ENCODE measurements at regions not wholly inside any gene's neighbourhood (a gene's known extent, or its start where the extent isn't known, plus 50 kb on each side); places are given as distances from the start of the nearest gene placed in this dataset.

GRCh38 chr2:49490710-49491109 is 336.4 kb upstream of the FSHR start:
- no peak overlapping the region for H3K27ac ChIP-seq (ENCODE audit: control insufficient read depth, insufficient read depth)
- TF ChIP-seq ZSCAN29 (IDR thresholded peaks at IDR 0.05) (no peak), CTCF (IDR thresholded peaks at IDR 0.05 in 2 of 3, conservative IDR thresholded peaks at IDR 0.05 in 1 of 3; ENCODE audit: control insufficient read depth in 2 of 3, extremely low read depth in 1 of 3, insufficient read depth in 1 of 3, low read depth in 3 of 3, low read length in 3 of 3) (peak; percentile 57 to 84 (median 61)), RAD21 (IDR thresholded peaks at IDR 0.05; ENCODE audit: insufficient read depth, low read depth, low read length) (peak; percentile 47), SMC3 (IDR thresholded peaks at IDR 0.05; ENCODE audit: borderline replicate concordance, low read length) (peak; percentile 55)
- ChIA-PET CTCF (interaction anchor here (0.7 to 1.9 kb wide), 4 partner anchors 9 to 653 kb away, joined by 3 to 7 read pairs (median 3); no protein-coding TSS in a partner anchor), POLR2A (no interaction called here), RAD21 (ENCODE audit: unreplicated experiment) (interaction anchor here (1.7 kb wide), 1 partner anchor 544 kb away, joined by 5 read pairs; no protein-coding TSS in a partner anchor), SMC1A (ENCODE audit: uncharacterized antibody, unreplicated experiment) (interaction anchor here (1.0 kb wide), 1 partner anchor 545 kb away, joined by 4 read pairs; no protein-coding TSS in a partner anchor)
- H2AFZ ChIP-seq (ENCODE audit: control insufficient read depth, low read depth, low read length) = no peak overlapping the region
- intact Hi-C loops (cut with micrococcal nuclease; ENCODE audit: unreplicated experiment) (loop anchor here (1.0 to 5.0 kb wide), 2 partner anchors 544 to 652 kb away; no protein-coding TSS in a partner anchor), in situ Hi-C loops (cut with MboI) (loop anchor here (10.0 kb wide), 1 partner anchor 546 kb away; no protein-coding TSS in a partner anchor)
- no peaks in the 10 kb centered on the region for H3K9me3 ChIP-seq (replicated peaks; ENCODE audit: control insufficient read depth, insufficient read depth, low read length)
- H3K27me3 ChIP-seq (replicated peaks in 1 of 2; ENCODE audit: control insufficient read depth in 2 of 2, insufficient read depth in 2 of 2, low read length in 1 of 2) = no peaks in the 10 kb centered on the region
- peak; percentile 96 for ATAC-seq
- no peaks in the 10 kb centered on the region for H4K20me1 ChIP-seq (ENCODE audit: control insufficient read depth, insufficient read depth)
- H3K79me2 ChIP-seq (ENCODE audit: control insufficient read depth, insufficient read depth, low read length) = no peaks in the 10 kb centered on the region
- FAIRE-seq = peak; percentile 65
- H3K9ac ChIP-seq (ENCODE audit: control insufficient read depth, insufficient read depth, low read length) = no peak overlapping the region
- 20% methylated on average over 5 of the region's 5 CpGs for WGBS (ENCODE audit: insufficient coverage, insufficient replicate concordance, low lambda C conversion rate, missing lambda C conversion rate)
- no peak for DNase-seq (ENCODE audit: low read depth, low spot score)
- H3K4me3 ChIP-seq = no peak overlapping the region
- no peaks in the 10 kb centered on the region for H3K4me1 ChIP-seq (ENCODE audit: control insufficient read depth, insufficient read depth, low read length)
- BruUV-seq (replicated peaks) = no TSS peak
- H3K36me3 ChIP-seq (ENCODE audit: control insufficient read depth in 2 of 2, insufficient read depth in 2 of 2, low read length in 1 of 2) = no peaks in the 10 kb centered on the region
- H3K4me2 ChIP-seq (ENCODE audit: control insufficient read depth, insufficient read depth) = no peak overlapping the region

DNA sequence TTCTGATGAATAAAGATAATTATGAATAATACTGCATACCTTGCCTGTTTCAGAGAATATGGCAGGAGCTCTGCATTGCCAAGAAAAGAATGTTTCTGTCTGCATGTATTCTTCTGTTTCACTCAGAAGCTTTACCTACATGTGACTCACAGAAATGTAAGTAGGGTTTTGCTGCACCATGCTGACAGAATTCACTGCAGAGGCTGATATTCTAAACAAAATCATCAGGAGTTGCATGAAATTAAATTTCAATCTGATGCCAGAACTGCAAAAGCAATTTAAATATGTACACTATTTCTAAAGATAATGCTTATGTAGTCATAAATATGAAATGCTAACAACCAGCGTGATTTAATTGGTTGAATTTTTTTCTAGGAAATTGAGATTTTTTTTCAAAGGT is 332.8 kb upstream of the FSHR start:
- POLR2A ChIA-PET = no interaction called here
- CTCF ChIA-PET = interaction anchor here (0.7 kb wide), 1 partner anchor 915 kb away, joined by 3 read pairs; no protein-coding TSS in a partner anchor
- H3K9ac ChIP-seq (ENCODE audit: control insufficient read depth, insufficient read depth, low read length) = no peak overlapping the region
- H3K4me2 ChIP-seq (ENCODE audit: control insufficient read depth, insufficient read depth) = no peak overlapping the region
- in situ Hi-C loops (cut with MboI) = no loop called here
- FAIRE-seq = no peak
- RAD21 ChIA-PET (ENCODE audit: unreplicated experiment) = interaction anchor here (0.6 kb wide), 1 partner anchor 39 kb away, joined by 4 read pairs; no protein-coding TSS in a partner anchor
- SMC1A ChIA-PET (ENCODE audit: uncharacterized antibody, unreplicated experiment) = no interaction called here
- no peak overlapping the region for H3K4me3 ChIP-seq
- H2AFZ ChIP-seq (ENCODE audit: control insufficient read depth, low read depth, low read length) = no peak overlapping the region
- H3K4me1 ChIP-seq (ENCODE audit: control insufficient read depth, insufficient read depth, low read length) = no peaks in the 10 kb centered on the region
- H4K20me1 ChIP-seq (ENCODE audit: control insufficient read depth, insufficient read depth) = no peaks in the 10 kb centered on the region
- DNase-seq (ENCODE audit: low read depth, low spot score) = no peak
- H3K27ac ChIP-seq (ENCODE audit: control insufficient read depth, insufficient read depth) = no peak overlapping the region
- BruUV-seq (replicated peaks) = no TSS peak
- intact Hi-C loops (cut with micrococcal nuclease; ENCODE audit: unreplicated experiment) = no loop called here
- no peaks in the 10 kb centered on the region for H3K36me3 ChIP-seq (ENCODE audit: control insufficient read depth in 2 of 2, insufficient read depth in 2 of 2, low read length in 1 of 2)
- no peak for ATAC-seq
- 85% methylated on average over 1 of the region's 1 CpG for WGBS (ENCODE audit: insufficient coverage, insufficient replicate concordance, low lambda C conversion rate, missing lambda C conversion rate)
- no peaks in the 10 kb centered on the region for H3K79me2 ChIP-seq (ENCODE audit: control insufficient read depth, insufficient read depth, low read length)
- no peaks in the 10 kb centered on the region for H3K9me3 ChIP-seq (replicated peaks; ENCODE audit: control insufficient read depth, insufficient read depth, low read length)
- no peaks in the 10 kb centered on the region for H3K27me3 ChIP-seq (replicated peaks in 1 of 2; ENCODE audit: control insufficient read depth in 2 of 2, insufficient read depth in 2 of 2, low read length in 1 of 2)
- TF ChIP-seq IRF3 (IDR thresholded peaks at IDR 0.05) = no peak
- no peak for TF ChIP-seq PAX5 (IDR thresholded peaks at IDR 0.05; ENCODE audit: borderline replicate concordance, low read depth, low read length)
- no peak for TF ChIP-seq ZNF24 (IDR thresholded peaks at IDR 0.05)
- TF ChIP-seq FOS (IDR thresholded peaks at IDR 0.05; ENCODE audit: borderline replicate concordance, extremely low read depth, insufficient read length) = no peak
- TF ChIP-seq BACH1 (IDR thresholded peaks at IDR 0.05; ENCODE audit: borderline replicate concordance) = no peak
